ENCODE measurements at regions not wholly inside any gene's neighbourhood (a gene's known extent, or its start where the extent isn't known, plus 50 kb on each side); places are given as distances from the start of the nearest gene placed in this dataset.

- TF ChIP-seq USF2 (CRISPR knock-in tag; IDR thresholded peaks at IDR 0.05) (no peak), E2F1 (CRISPR knock-in tag; IDR thresholded peaks at IDR 0.05) (no peak), CTCF (IDR thresholded peaks at IDR 0.05) (no peak), FOXJ3 (CRISPR knock-in tag; IDR thresholded peaks at IDR 0.05; ENCODE audit: borderline replicate concordance) (no peak), NFE2L1 (CRISPR knock-in tag; IDR thresholded peaks at IDR 0.05) (no peak), FOXP4 (CRISPR knock-in tag; IDR thresholded peaks at IDR 0.05) (no peak), IRF1 (CRISPR knock-in tag; IDR thresholded peaks at IDR 0.05) (no peak), TEAD4 (CRISPR knock-in tag; IDR thresholded peaks at IDR 0.05) (no peak), SMAD3 (CRISPR knock-in tag; IDR thresholded peaks at IDR 0.05; ENCODE audit: borderline replicate concordance) (no peak), RELA (CRISPR knock-in tag; IDR thresholded peaks at IDR 0.05; ENCODE audit: borderline replicate concordance) (no peak), KAT7 (CRISPR knock-in tag; IDR thresholded peaks at IDR 0.05; ENCODE audit: borderline replicate concordance) (no peak), MXD4 (CRISPR knock-in tag; IDR thresholded peaks at IDR 0.05; ENCODE audit: borderline replicate concordance) (no peak), ZNF317 (CRISPR knock-in tag; IDR thresholded peaks at IDR 0.05; ENCODE audit: borderline replicate concordance, low read depth) (no peak), ESRRA (CRISPR knock-in tag; IDR thresholded peaks at IDR 0.05; ENCODE audit: borderline replicate concordance) (no peak)
These were observed 80.8 kb upstream of the SEMA6A start for GRCh38 chr5:116655431-116655830.
